Cardiac muscle cell (in vitro differentiated cells and primary cell): ENCODE measurements at regions not wholly inside any gene's neighbourhood (a gene's known extent, or its start where the extent isn't known, plus 50 kb on each side); places are given as distances from the start of the nearest gene placed in this dataset.

Experiments used
- DNase-seq, 2 donors: peaks; one replicate each; pipeline versions ENCODE4 v3.0.0 to v3.0.0-alpha.2; 2010 to 2017; ENCODE audit warnings: low read depth in 1 of 2, low spot score in 1 of 2
- H3K27ac ChIP-seq: fragments of 200-600 bp; sonication (generic); 2 replicates; pipeline ENCODE4 v1.5.1; 2016
- H3K27me3 ChIP-seq: fragments of 200-600 bp; sonication (generic); 2 replicates; pipeline ENCODE4 v1.6.0; 2016; ENCODE audit warnings: control low read depth
- H3K36me3 ChIP-seq: fragments of 200-600 bp; sonication (generic); 2 replicates; pipeline ENCODE4 v1.5.1; 2016; ENCODE audit warnings: control low read depth
- H3K4me1 ChIP-seq: fragments of 200-600 bp; sonication (generic); 2 replicates; pipeline ENCODE4 v1.8.1; 2017; ENCODE audit warnings: low read depth, mild to moderate bottlenecking, mixed run types
- H3K4me3 ChIP-seq: fragments of 200-600 bp; sonication (generic); 2 replicates; pipeline ENCODE4 v1.5.1; 2016; ENCODE audit warnings: mild to moderate bottlenecking
- H3K9me3 ChIP-seq: fragments of 200-600 bp; sonication (generic); 2 replicates; pipeline ENCODE4 v1.5.1; 2017; ENCODE audit warnings: low read depth, mild to moderate bottlenecking, control low read depth
- TF ChIP-seq, protein P1 (sequence below): IDR thresholded peaks from 2 replicates; pipeline ENCODE4 v1.5.1; 2012; ENCODE audit warnings: low read depth, mild to moderate bottlenecking, low read length

- H3K4me1 ChIP-seq = no peaks in the 10 kb centered on the region
- DNase-seq = no peak
- TF ChIP-seq, protein P1, sequence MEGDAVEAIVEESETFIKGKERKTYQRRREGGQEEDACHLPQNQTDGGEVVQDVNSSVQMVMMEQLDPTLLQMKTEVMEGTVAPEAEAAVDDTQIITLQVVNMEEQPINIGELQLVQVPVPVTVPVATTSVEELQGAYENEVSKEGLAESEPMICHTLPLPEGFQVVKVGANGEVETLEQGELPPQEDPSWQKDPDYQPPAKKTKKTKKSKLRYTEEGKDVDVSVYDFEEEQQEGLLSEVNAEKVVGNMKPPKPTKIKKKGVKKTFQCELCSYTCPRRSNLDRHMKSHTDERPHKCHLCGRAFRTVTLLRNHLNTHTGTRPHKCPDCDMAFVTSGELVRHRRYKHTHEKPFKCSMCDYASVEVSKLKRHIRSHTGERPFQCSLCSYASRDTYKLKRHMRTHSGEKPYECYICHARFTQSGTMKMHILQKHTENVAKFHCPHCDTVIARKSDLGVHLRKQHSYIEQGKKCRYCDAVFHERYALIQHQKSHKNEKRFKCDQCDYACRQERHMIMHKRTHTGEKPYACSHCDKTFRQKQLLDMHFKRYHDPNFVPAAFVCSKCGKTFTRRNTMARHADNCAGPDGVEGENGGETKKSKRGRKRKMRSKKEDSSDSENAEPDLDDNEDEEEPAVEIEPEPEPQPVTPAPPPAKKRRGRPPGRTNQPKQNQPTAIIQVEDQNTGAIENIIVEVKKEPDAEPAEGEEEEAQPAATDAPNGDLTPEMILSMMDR = no peak
- H3K36me3 ChIP-seq = no peaks in the 10 kb centered on the region
- no peak overlapping the region for H3K4me3 ChIP-seq
- H3K27ac ChIP-seq = no peak overlapping the region
- no peaks in the 10 kb centered on the region for H3K27me3 ChIP-seq
- no peaks in the 10 kb centered on the region for H3K9me3 ChIP-seq
Observed at GRCh38 chr5:112086740-112087139, 329.7 kb upstream of the NREP start.

DNA sequence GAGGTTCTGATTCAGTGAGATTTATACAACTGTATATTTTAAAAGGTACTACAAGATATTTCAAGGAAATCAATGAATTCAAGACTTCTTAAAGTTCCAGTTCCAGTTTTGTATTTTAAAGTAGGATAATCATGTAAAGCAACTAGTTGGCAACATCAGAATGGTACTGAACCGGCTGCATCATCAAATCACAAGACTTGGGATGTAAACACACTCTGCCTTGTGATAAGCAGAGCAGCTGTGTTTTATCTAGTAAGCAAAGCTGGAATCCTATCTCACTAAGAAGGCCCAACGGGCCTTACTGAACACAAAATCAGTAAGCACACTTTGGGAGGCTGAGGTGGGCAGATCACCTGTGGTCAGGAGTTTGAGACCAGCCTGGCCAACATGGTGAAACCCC is 327.2 kb upstream of the NREP start:
- H3K9me3 ChIP-seq = no peaks in the 10 kb centered on the region
- no peaks in the 10 kb centered on the region for H3K27me3 ChIP-seq
- H3K4me3 ChIP-seq = no peak overlapping the region
- TF ChIP-seq, protein P1 = no peak
- no peaks in the 10 kb centered on the region for H3K36me3 ChIP-seq
- H3K4me1 ChIP-seq = no peaks in the 10 kb centered on the region
- no peak overlapping the region for H3K27ac ChIP-seq
- DNase-seq = peak in 1 of 2 donors; percentile 33

GRCh38 chr5:112083623-112084022 is 326.6 kb upstream of the NREP start:
- TF ChIP-seq, protein P1 = no peak
- no peak overlapping the region for H3K27ac ChIP-seq
- DNase-seq = no peak
- no peaks in the 10 kb centered on the region for H3K9me3 ChIP-seq
- no peaks in the 10 kb centered on the region for H3K27me3 ChIP-seq
- H3K4me3 ChIP-seq = no peak overlapping the region
- no peaks in the 10 kb centered on the region for H3K36me3 ChIP-seq
- no peaks in the 10 kb centered on the region for H3K4me1 ChIP-seq

DNA sequence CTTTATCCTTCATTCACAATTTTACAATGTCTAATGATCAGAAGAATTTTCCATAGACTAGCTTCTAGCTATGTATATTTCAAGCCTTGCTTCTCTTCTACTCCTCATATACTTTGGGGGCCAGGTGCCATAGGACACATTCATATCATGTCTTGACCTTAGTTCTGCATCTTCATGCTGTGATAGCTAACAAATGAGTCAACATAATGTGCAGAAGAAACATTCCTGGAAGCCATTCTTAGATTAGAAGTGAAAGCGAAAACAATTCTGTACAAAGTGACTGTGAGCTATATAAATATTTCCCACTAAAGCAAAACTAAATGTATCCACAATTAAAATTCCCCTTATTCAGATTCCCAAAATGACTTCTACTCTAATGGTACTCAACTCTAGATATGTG is 320.2 kb upstream of the NREP start:
- H3K27me3 ChIP-seq = no peaks in the 10 kb centered on the region
- peak in 1 of 2 donors; percentile 18 for DNase-seq
- H3K4me1 ChIP-seq = no peaks in the 10 kb centered on the region
- H3K27ac ChIP-seq = no peak overlapping the region
- H3K4me3 ChIP-seq = no peak overlapping the region
- no peaks in the 10 kb centered on the region for H3K36me3 ChIP-seq
- TF ChIP-seq, protein P1 = no peak
- H3K9me3 ChIP-seq = no peaks in the 10 kb centered on the region

- H3K36me3 ChIP-seq = no peaks in the 10 kb centered on the region
- TF ChIP-seq, protein P1 = no peak
Observed at GRCh38 chr5:112070022-112070421, 313.0 kb upstream of the NREP start.

DNA sequence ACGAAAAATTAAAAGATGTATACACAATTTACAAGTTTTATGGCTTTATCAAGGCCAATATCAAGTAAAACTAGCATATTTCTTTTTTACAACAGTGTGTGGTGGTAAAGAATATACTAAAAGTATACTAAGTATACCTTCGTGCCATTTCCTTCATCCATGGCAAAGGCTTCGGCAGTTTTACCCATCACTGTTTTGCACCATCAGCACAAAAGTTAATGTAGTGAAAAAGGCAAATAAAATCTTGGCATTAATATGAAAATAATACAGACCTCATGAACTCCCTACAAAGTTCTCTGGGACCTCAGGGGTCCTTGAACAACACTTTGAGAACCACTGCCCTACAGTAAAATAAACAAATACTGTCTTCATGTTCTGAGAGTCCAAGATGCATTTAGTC is 312.3 kb upstream of the NREP start:
- TF ChIP-seq, protein P1 = no peak
- Histone ChIP-seq H3K36me3 (no peaks in the 10 kb centered on the region), H3K9me3 (no peaks in the 10 kb centered on the region), H3K4me3 (no peak overlapping the region), H3K27me3 (no peaks in the 10 kb centered on the region), H3K4me1 (no peaks in the 10 kb centered on the region), H3K27ac (no peak overlapping the region)
- no peak for DNase-seq

More at GRCh38 chr5:112070022-112070421, 313.0 kb upstream of the NREP start:
- Histone ChIP-seq H3K9me3 (no peaks in the 10 kb centered on the region), H3K27me3 (no peaks in the 10 kb centered on the region), H3K4me1 (no peaks in the 10 kb centered on the region), H3K4me3 (no peak overlapping the region), H3K27ac (no peak overlapping the region)
- no peak for DNase-seq
